SK-N-SH (cell line): ENCODE measurements at regions not wholly inside any gene's neighbourhood (a gene's known extent, or its start where the extent isn't known, plus 50 kb on each side); places are given as distances from the start of the nearest gene placed in this dataset.
A peak's percentile ranks its signal among the peaks of the same experiment; 100 is the strongest.

Source experiments
- CTCF ChIA-PET: fragments of 300-600, 350-600 bp; formaldehyde crosslinking; extraction: SDS; loops from one replicate; lab custom pipeline; 2021; lab: Yijun Ruan, JAX
- POLR2A ChIA-PET: fragments of 350-600 bp; sonication (Branson Sonifier 250); formaldehyde crosslinking; extraction: SDS; loops from one replicate; lab custom pipeline; 2020; ENCODE audit warnings: antibody characterized with exemption, inconsistent platforms; lab: Yijun Ruan, JAX
- DNase-seq: peaks from one replicate; pipeline ENCODE4 v3.0.0; 2012
- H2AFZ ChIP-seq: fragments of 200-600 bp; sonication (generic); 2 replicates; pipeline ENCODE4 v1.8.1; 2016; ENCODE audit warnings: antibody characterized with exemption, mild to moderate bottlenecking, low read depth
- H3F3A ChIP-seq: fragments of 200-600 bp; sonication (generic); replicated peaks from 2 replicates; pipeline ENCODE3; 2016; ENCODE audit warnings: antibody characterized with exemption, mild to moderate bottlenecking; ENCODE audit not compliant: insufficient read depth
- H3K27ac ChIP-seq, 2 experiments: fragments of 200-500 bp in 1 of 2; fragments of 200-600 bp in 1 of 2; sonication (Bioruptor generic) in 1 of 2; sonication (generic), shearing (Covaris generic) in 1 of 2; 2 replicates each; pipeline versions ENCODE4 v1.5.1 to v1.6.1; 2014 to 2016; ENCODE audit warnings: low read depth in 2 of 2, inconsistent platforms in 1 of 2, low read length in 1 of 2, mild to moderate bottlenecking in 1 of 2, mixed read lengths in 1 of 2
- H3K27me3 ChIP-seq: fragments of 200-600 bp; sonication (generic), shearing (Covaris generic); 2 replicates; pipeline ENCODE4 v1.6.1; 2016; ENCODE audit warnings: mixed run types; ENCODE audit not compliant: insufficient read depth
- H3K36me3 ChIP-seq, 2 experiments: fragments of 200-500 bp in 1 of 2; fragments of 200-600 bp in 1 of 2; sonication (Bioruptor generic) in 1 of 2; sonication (generic) in 1 of 2; replicated peaks in 1 of 2; 2 replicates each; pipeline versions ENCODE3 to v1.5.1; 2014 to 2016; ENCODE audit warnings: low read length in 1 of 2, mild to moderate bottlenecking in 1 of 2; ENCODE audit not compliant: insufficient read depth in 2 of 2, control insufficient read depth in 1 of 2
- H3K4me1 ChIP-seq, 2 experiments: fragments of 200-500 bp in 1 of 2; fragments of 200-600 bp in 1 of 2; sonication (Bioruptor generic) in 1 of 2; sonication (generic), shearing (Covaris generic) in 1 of 2; 2 replicates each; pipeline versions ENCODE4 v1.5.1 to v1.6.1; 2014 to 2016; ENCODE audit warnings: low read depth in 1 of 2, low read length in 1 of 2, mixed run types in 1 of 2; ENCODE audit not compliant: insufficient read depth in 2 of 2, control insufficient read depth in 1 of 2
- H3K4me2 ChIP-seq: fragments of 200-600 bp; sonication (generic), shearing (Covaris generic); 2 replicates; pipeline ENCODE4 v1.6.1; 2017; ENCODE audit warnings: mixed run types
- H3K4me3 ChIP-seq, 2 experiments: fragments of 200-500 bp in 1 of 2; fragments of 200-600 bp in 1 of 2; sonication (Bioruptor generic) in 1 of 2; sonication (generic), shearing (Covaris generic) in 1 of 2; 2 replicates each; pipeline versions ENCODE4 v1.5.1 to v1.8.1; 2014 to 2016; ENCODE audit warnings: low read depth in 2 of 2, inconsistent platforms in 1 of 2, low read length in 1 of 2, mild to moderate bottlenecking in 1 of 2, mixed read lengths in 1 of 2, moderate library complexity in 1 of 2
- H3K79me2 ChIP-seq: fragments of 200-600 bp; sonication (generic); 2 replicates; pipeline ENCODE4 v1.8.1; 2017; ENCODE audit warnings: mild to moderate bottlenecking; ENCODE audit not compliant: insufficient read depth
- H3K9ac ChIP-seq: fragments of 200-600 bp; sonication (generic); 2 replicates; pipeline ENCODE4 v1.6.1; 2017; ENCODE audit warnings: mixed run types
- H3K9me2 ChIP-seq: fragments of 200-600 bp; sonication (generic); 2 replicates; pipeline ENCODE4 v1.6.1; 2017; ENCODE audit warnings: mixed run types
- H3K9me3 ChIP-seq: fragments of 200-600 bp; sonication (generic); 2 replicates; pipeline ENCODE4 v1.6.1; 2017; ENCODE audit warnings: mixed run types, mild to moderate bottlenecking, moderate library complexity
- H4K20me1 ChIP-seq: fragments of 200-600 bp; sonication (generic); 2 replicates; pipeline ENCODE4 v1.6.1; 2017; ENCODE audit warnings: mild to moderate bottlenecking, mixed run types; ENCODE audit not compliant: insufficient read depth
- FOSL2 ChIP-seq: IDR thresholded peaks from 2 replicates; pipeline ENCODE4 v1.4.0; 2012; ENCODE audit warnings: low read depth, mild to moderate bottlenecking, moderate library complexity, borderline replicate concordance
- FOXJ3 ChIP-seq: sonication (generic); formaldehyde crosslinking; IDR thresholded peaks from 2 replicates; pipeline ENCODE4 v1.5.1; 2020; ENCODE audit warnings: mild to moderate bottlenecking, missing genetic modification reagents
- JUND ChIP-seq: IDR thresholded peaks from 2 replicates; pipeline ENCODE4 v1.4.0; 2012
- MXI1 ChIP-seq: IDR thresholded peaks from 2 replicates; pipeline ENCODE4 v1.6.1; 2012; ENCODE audit warnings: mild to moderate bottlenecking, low read depth, low read length, improper control_type of control experiment
- NFIC ChIP-seq: IDR thresholded peaks from 2 replicates; pipeline ENCODE4 v1.4.0; 2012; ENCODE audit warnings: borderline replicate concordance
- NRF1 ChIP-seq: IDR thresholded peaks from 2 replicates; pipeline ENCODE4 v1.6.1; 2012; ENCODE audit warnings: low read depth, mild to moderate bottlenecking, low read length
- POLR2AphosphoS5 ChIP-seq: IDR thresholded peaks from 2 replicates; pipeline ENCODE4 v1.6.1; 2012; ENCODE audit warnings: low read depth, low read length
- RFX5 ChIP-seq: IDR thresholded peaks from 2 replicates; pipeline ENCODE4 v1.6.1; 2012; ENCODE audit warnings: mild to moderate bottlenecking, improper control_type of control experiment, low read length
- SIN3A ChIP-seq: IDR thresholded peaks from 2 replicates; pipeline ENCODE4 v1.6.1; 2012; ENCODE audit warnings: low read depth, mild to moderate bottlenecking, low read length, moderate library complexity, borderline replicate concordance
- SMC3 ChIP-seq: IDR thresholded peaks from 2 replicates; pipeline ENCODE4 v1.6.1; 2012; ENCODE audit warnings: low read depth, low read length, improper control_type of control experiment
- TCF12 ChIP-seq: IDR thresholded peaks from 2 replicates; pipeline ENCODE4 v1.4.0; 2012
- WGBS: methylation state at CpG from one replicate; pipeline ENCODE4 v1.1.6; 2017; ENCODE audit warnings: low lambda C conversion rate; 5-methylcytosine and 5-hydroxymethylcytosine counted together
- TF ChIP-seq, protein P1 (sequence below): IDR thresholded peaks from 2 replicates; pipeline ENCODE4 v1.4.0; 2012; ENCODE audit warnings: low read depth
- TF ChIP-seq, protein P2 (sequence below): IDR thresholded peaks from 2 replicates; pipeline ENCODE4 v1.4.0; 2012; ENCODE audit warnings: low read depth, borderline replicate concordance
- TF ChIP-seq, protein P3 (sequence below): fragments of 150-350 bp; IDR thresholded peaks from 2 replicates; pipeline ENCODE4 v1.6.1; 2016; ENCODE audit warnings: mild to moderate bottlenecking, low read depth, low read length

DNA sequence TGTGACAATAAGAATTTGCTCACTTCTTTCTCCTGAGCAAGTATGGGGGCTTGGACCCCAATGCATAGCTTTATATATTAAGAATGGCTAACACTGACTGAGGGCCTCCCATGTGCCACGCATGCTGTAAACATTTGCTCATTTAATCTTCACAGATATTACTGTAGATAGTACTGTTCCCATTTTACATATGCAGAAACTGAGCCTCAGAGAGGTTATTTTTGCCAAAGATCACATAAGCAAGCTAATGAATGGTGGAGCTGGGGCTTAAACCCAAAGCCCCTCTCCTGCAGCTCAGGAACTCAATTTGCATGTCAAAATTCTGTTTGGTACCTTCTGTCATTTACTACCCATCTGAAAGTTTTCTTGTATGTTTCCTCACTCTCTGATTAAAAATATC, 163.5 kb upstream of the NFIA start:
- no peaks in the 10 kb centered on the region for H3K27me3 ChIP-seq
- CTCF ChIA-PET, result no interaction called here
- H3K79me2 ChIP-seq, result no peaks in the 10 kb centered on the region
- 88% methylated on average over 1 of the region's 1 CpG for WGBS
- no peaks in the 10 kb centered on the region for H3K9me3 ChIP-seq
- no peaks in the 10 kb centered on the region for H3K36me3 ChIP-seq
- POLR2A ChIA-PET, result no interaction called here
- no peaks in the 10 kb centered on the region for H4K20me1 ChIP-seq
- peaks cover 0 to 32% of the 10 kb centered on the region in 2 experiments; a peak in 2 of 4 replicates for H3K4me1 ChIP-seq
- DNase-seq, result no peak
- no peaks in the 10 kb centered on the region for H3F3A ChIP-seq
- no peaks in the 10 kb centered on the region for H3K9me2 ChIP-seq
- H2AFZ ChIP-seq, result no peak overlapping the region
- no peak overlapping the region for H3K9ac ChIP-seq
- H3K4me3 ChIP-seq, result no peak overlapping the region
- H3K27ac ChIP-seq, result no peak overlapping the region
- H3K4me2 ChIP-seq, result no peak overlapping the region
- no peak for TF ChIP-seq MXI1
- no peak for TF ChIP-seq POLR2AphosphoS5
- TF ChIP-seq FOXJ3 (CRISPR knock-in tag), result no peak
- TF ChIP-seq SIN3A, result no peak
- TF ChIP-seq TCF12, result no peak
- TF ChIP-seq NRF1, result no peak
- no peak for TF ChIP-seq FOSL2
- no peak for TF ChIP-seq JUND
- TF ChIP-seq, protein P1, sequence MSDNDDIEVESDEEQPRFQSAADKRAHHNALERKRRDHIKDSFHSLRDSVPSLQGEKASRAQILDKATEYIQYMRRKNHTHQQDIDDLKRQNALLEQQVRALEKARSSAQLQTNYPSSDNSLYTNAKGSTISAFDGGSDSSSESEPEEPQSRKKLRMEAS, result no peak
- no peak for TF ChIP-seq NFIC
- no peak for TF ChIP-seq SMC3
- TF ChIP-seq, protein P2, sequence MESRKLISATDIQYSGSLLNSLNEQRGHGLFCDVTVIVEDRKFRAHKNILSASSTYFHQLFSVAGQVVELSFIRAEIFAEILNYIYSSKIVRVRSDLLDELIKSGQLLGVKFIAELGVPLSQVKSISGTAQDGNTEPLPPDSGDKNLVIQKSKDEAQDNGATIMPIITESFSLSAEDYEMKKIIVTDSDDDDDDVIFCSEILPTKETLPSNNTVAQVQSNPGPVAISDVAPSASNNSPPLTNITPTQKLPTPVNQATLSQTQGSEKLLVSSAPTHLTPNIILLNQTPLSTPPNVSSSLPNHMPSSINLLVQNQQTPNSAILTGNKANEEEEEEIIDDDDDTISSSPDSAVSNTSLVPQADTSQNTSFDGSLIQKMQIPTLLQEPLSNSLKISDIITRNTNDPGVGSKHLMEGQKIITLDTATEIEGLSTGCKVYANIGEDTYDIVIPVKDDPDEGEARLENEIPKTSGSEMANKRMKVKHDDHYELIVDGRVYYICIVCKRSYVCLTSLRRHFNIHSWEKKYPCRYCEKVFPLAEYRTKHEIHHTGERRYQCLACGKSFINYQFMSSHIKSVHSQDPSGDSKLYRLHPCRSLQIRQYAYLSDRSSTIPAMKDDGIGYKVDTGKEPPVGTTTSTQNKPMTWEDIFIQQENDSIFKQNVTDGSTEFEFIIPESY, result no peak
- TF ChIP-seq RFX5, result no peak

DNA sequence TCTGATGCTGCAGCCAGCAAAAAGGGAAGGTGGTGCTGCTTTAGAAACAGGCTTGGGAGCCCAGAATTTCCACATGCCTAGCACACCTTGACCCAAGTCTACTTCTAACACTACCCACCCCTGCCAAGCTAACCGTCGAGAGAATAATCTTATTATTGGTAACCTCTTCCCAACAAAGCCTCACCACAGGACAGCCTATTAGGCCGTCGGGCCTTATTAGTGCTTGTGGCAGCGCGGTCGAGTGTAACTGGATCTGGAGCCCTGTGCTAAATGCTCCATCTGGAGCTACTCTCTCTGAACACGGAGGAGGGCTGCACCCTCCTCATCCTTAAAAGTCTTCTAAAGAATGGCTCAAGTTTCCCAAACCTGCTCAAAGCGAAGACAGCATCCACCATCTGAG, 165.5 kb upstream of the NFIA start:
- H3K9me2 ChIP-seq, result no peaks in the 10 kb centered on the region
- WGBS, result 79% methylated on average over 9 of the region's 9 CpGs
- no peak overlapping the region for H3K9ac ChIP-seq
- H3K36me3 ChIP-seq, result no peaks in the 10 kb centered on the region
- H3K27me3 ChIP-seq, result no peaks in the 10 kb centered on the region
- DNase-seq, result no peak
- no peak overlapping the region for H2AFZ ChIP-seq
- no peaks in the 10 kb centered on the region for H4K20me1 ChIP-seq
- H3K4me2 ChIP-seq, result no peak overlapping the region
- H3K4me3 ChIP-seq, result no peak overlapping the region
- ChIA-PET POLR2A (no interaction called here), CTCF (no interaction called here)
- H3K9me3 ChIP-seq, result no peaks in the 10 kb centered on the region
- no peaks in the 10 kb centered on the region for H3K79me2 ChIP-seq
- TF ChIP-seq, protein P3, sequence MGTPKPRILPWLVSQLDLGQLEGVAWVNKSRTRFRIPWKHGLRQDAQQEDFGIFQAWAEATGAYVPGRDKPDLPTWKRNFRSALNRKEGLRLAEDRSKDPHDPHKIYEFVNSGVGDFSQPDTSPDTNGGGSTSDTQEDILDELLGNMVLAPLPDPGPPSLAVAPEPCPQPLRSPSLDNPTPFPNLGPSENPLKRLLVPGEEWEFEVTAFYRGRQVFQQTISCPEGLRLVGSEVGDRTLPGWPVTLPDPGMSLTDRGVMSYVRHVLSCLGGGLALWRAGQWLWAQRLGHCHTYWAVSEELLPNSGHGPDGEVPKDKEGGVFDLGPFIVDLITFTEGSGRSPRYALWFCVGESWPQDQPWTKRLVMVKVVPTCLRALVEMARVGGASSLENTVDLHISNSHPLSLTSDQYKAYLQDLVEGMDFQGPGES, result no peak
- no peaks in the 10 kb centered on the region for H3F3A ChIP-seq
- H3K4me1 ChIP-seq, result peaks cover 0 to 20% of the 10 kb centered on the region in 2 experiments; a peak in 1 of 4 replicates
- peak overlapping the region in 1 of 2 experiments; percentile 60; a peak in 1 of 4 replicates for H3K27ac ChIP-seq
